H1 (cell line): ENCODE measurements at regions not wholly inside any gene's neighbourhood (a gene's known extent, or its start where the extent isn't known, plus 50 kb on each side); places are given as distances from the start of the nearest gene placed in this dataset.

Experiments used
- TF ChIP-seq, protein P1 (sequence below): IDR thresholded peaks from 2 replicates; pipeline ENCODE4 v1.6.1; 2012; ENCODE audit warnings: inconsistent platforms

DNA sequence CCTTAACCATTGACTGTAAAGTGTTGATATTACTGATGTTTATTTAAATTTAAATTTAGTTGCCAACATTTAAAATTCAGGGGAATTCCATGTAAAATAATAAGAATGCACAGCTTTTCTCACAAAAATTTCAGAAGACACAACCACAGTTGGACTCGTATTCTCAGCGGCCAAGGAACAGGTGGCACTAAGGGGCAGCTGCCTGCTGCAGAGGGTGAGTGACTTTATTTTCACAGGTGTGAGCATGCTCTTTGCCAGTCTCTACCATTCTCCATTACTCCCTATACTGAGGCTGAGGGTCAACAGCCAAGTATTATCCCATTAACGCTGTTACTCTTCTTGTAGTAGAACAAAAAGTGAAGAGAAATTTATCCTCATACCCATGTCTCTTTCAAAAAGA lies 92.1 kb upstream of the GADL1 start (continued):
- TF ChIP-seq, protein P1, sequence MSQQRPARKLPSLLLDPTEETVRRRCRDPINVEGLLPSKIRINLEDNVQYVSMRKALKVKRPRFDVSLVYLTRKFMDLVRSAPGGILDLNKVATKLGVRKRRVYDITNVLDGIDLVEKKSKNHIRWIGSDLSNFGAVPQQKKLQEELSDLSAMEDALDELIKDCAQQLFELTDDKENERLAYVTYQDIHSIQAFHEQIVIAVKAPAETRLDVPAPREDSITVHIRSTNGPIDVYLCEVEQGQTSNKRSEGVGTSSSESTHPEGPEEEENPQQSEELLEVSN: no peak
- TF ChIP-seq, all 59 proteins: peak for 0
